ENCODE measurements at regions not wholly inside any gene's neighbourhood (a gene's known extent, or its start where the extent isn't known, plus 50 kb on each side); places are given as distances from the start of the nearest gene placed in this dataset.

DNA sequence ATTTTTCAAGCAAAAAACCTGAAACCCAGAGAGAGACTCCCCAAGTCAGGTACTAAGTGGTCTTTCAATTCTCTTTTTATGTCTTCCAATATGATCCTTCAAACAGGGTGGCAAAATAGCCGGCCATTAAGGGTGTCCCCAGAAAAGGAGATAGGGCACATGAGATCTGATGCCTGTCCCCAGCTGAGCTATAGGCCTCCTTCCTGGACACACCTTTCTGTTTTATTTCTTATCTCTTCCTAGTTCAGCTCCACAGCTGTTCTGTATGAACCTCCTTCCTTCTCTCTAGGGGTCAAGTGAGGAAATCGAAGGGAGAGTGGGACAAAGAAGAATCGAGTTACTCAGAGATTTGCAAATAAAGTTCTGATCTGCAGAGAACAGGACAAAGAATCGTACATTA is 112.4 kb upstream of the ATP1A1 start:
- no peak for TF ChIP-seq Cebpa-rat (IDR thresholded peaks at IDR 0.05)

DNA sequence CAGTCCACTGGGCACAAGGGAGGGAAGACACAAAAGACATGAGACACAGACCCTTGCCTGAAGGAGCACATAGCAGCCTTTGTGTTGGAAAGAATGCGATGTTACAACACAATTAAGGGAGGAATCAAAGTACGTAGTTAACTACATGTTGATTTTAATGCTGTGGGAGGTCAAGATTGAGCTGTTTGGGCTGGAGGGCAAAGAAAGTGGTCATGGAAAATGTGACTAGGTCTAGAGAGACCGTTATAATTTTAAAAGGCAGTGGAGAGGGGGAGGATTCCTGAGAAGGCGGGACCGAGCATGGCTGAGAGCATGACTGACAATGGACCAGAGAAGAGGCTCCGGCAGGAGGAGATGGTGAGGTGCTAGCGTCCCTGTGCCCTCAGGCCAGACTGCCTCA is 111.8 kb upstream of the ATP1A1 start:
- H3K4me3 ChIP-seq = no peak overlapping the region
- no peaks in the 10 kb centered on the region for H4K20me1 ChIP-seq
- H3K36me3 ChIP-seq = no peaks in the 10 kb centered on the region
- H3K4me2 ChIP-seq = no peak overlapping the region
- no peak overlapping the region for H3K9ac ChIP-seq
- H3K4me1 ChIP-seq = no peaks in the 10 kb centered on the region
- no peaks in the 10 kb centered on the region for H3K27me3 ChIP-seq
- no peak overlapping the region for H3K27ac ChIP-seq
- TF ChIP-seq Cebpa-rat (IDR thresholded peaks at IDR 0.05) = no peak
- H3K9me3 ChIP-seq = no peaks in the 10 kb centered on the region

More for the DNA sequence above, 112.4 kb upstream of the ATP1A1 start:
- Histone ChIP-seq H3K27me3 (no peaks in the 10 kb centered on the region), H3K4me2 (no peak overlapping the region), H4K20me1 (no peaks in the 10 kb centered on the region), H3K27ac (no peak overlapping the region), H3K36me3 (no peaks in the 10 kb centered on the region), H3K4me3 (no peak overlapping the region), H3K4me1 (no peaks in the 10 kb centered on the region), H3K9me3 (no peaks in the 10 kb centered on the region), H3K9ac (no peak overlapping the region)

DNA sequence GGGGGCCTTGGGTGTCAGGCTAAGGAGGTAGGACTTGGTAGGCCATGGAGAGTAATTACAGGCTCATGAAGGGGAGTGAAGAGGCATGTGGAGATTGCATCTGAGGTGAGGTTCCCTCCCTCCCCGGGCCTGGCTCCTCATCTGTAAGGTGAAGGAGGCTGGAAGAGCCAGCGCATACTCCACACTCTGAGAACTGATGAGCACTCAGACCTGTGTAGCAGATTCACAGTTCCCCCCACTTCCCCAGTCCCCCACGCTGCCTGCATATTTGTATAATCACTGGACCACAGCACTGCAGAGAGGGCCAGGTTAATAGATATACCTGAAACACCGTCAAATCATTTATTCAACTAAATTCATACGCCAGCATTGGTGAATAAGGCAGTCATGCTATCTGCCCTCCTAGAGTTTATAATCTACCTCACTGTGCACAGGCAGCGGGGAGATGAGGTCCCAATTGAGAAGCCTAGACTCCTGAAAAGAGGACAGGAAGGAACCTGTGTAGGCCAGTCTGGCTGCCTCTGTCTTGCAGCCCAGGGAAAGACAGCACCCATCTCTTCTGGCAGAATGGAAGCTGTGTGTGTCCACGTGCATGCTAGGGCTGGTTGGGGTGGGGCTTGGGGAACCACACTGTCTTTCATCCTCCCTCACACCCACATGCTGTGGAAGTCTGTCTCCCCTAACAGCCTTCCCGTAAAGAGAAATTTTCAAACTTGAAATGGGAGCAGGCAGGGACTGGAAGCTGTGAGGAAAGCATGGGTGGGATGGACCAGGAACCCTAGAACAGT is 110.6 kb upstream of the ATP1A1 start:
- Histone ChIP-seq H3K27ac (no peak overlapping the region), H3K9me3 (no peaks in the 10 kb centered on the region), H4K20me1 (no peaks in the 10 kb centered on the region), H3K27me3 (no peaks in the 10 kb centered on the region), H3K9ac (no peak overlapping the region), H3K36me3 (no peaks in the 10 kb centered on the region), H3K4me1 (no peaks in the 10 kb centered on the region), H3K4me2 (no peak overlapping the region), H3K4me3 (no peak overlapping the region)
- TF ChIP-seq Cebpa-rat (IDR thresholded peaks at IDR 0.05) = no peak

DNA sequence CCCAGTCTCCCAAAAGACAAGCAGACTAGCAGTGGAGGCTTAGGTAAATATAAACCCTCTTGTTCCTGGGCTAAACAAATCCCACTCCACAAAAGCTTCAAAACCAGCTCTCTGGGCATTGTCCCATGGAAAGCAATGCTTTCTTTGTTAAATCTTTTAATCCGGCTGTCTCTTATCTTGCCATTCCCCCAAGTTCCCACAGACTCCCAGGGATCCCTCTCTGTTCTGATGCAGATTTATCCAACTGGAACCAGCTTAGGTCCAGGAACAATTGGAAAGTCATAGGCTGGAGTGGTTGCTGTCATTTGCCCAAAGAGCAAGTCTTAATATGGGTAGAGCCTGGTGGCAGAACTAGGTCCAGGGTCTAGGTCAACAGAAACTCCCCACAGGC is 110.1 kb upstream of the ATP1A1 start:
- Histone ChIP-seq H3K36me3 (no peaks in the 10 kb centered on the region), H3K27ac (no peak overlapping the region), H3K4me2 (no peak overlapping the region), H3K4me1 (no peaks in the 10 kb centered on the region), H3K9me3 (no peaks in the 10 kb centered on the region), H3K27me3 (no peaks in the 10 kb centered on the region; the same call in 1 of the 2 replicates), H3K4me3 (no peak overlapping the region), H3K9ac (no peak overlapping the region), H4K20me1 (no peaks in the 10 kb centered on the region)
- no peak for TF ChIP-seq Cebpa-rat (IDR thresholded peaks at IDR 0.05)

DNA sequence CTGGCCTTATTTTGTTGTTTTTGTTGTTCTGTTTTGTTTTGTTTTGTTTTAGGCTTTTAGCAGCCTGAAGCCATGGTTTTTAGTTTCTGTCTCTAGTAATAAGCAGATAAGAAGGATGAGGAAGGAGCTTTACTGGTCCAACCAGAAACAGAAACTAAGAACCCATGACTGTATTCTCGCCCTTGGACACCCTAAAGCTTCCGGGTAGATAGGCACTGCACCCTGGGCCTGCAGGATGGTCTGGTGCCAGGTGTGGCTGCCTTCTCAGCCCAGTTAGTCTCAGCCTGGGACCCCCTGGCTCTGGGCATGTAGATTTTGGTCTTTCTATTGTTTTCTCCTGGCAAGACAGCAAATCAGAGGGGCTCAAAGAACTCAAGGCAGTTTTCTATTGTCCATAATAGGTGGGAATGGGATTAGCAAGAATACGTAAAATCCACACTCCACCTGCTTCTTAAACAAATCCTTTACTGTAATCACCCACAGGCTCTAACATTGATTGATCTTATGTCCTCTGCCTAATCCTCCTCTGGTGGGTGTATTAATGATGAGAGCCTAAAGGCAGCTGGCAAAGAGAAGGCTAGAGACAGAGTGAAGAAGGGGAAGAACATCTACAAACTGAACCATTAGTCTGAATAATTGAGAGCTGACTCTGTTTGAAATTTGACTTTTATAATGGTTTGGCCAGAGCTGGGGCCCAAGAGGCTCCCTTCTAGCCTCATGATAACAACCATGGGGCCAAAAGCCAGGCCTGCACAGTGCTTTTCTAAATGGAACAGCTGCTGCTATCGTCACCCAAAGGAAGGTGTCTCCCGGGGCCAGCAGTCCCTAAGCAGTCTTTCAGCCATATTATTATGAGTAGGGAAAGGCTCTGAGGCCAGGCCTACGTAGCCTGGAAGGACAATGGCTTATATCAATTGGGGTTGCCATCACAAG is 106.8 kb upstream of the ATP1A1 start:
- Histone ChIP-seq H3K27ac (no peak overlapping the region), H4K20me1 (no peaks in the 10 kb centered on the region), H3K36me3 (no peaks in the 10 kb centered on the region), H3K9ac (no peak overlapping the region), H3K4me2 (no peak overlapping the region), H3K4me1 (no peaks in the 10 kb centered on the region), H3K9me3 (no peaks in the 10 kb centered on the region), H3K4me3 (no peak overlapping the region), H3K27me3 (no peaks in the 10 kb centered on the region; the same call in 1 of the 2 replicates)
- TF ChIP-seq Cebpa-rat (IDR thresholded peaks at IDR 0.05) = no peak

DNA sequence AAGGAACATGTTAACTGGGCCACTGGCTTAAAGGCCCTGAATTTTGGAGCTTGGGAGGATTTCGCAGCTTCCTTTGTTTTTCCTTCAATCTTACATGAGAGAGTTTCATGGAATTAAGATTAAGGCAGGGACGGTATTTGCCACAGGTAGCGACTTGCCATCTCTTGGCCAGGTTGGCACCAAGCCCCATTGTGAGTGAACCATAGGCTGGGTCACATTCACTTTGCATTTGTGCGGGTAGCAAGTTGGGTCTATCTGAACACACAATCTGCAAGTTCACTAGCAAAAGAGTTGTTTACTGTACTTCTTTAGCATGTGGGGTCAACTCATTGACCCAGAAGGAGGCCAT is 106.2 kb upstream of the ATP1A1 start:
- H4K20me1 ChIP-seq = no peaks in the 10 kb centered on the region
- no peaks in the 10 kb centered on the region for H3K4me1 ChIP-seq
- H3K4me3 ChIP-seq = no peak overlapping the region
- no peak for TF ChIP-seq Cebpa-rat (IDR thresholded peaks at IDR 0.05)
- H3K9ac ChIP-seq = no peak overlapping the region
- H3K27ac ChIP-seq = no peak overlapping the region
- H3K36me3 ChIP-seq = no peaks in the 10 kb centered on the region
- no peaks in the 10 kb centered on the region for H3K9me3 ChIP-seq
- H3K4me2 ChIP-seq = no peak overlapping the region
- H3K27me3 ChIP-seq = no peaks in the 10 kb centered on the region; the same call in 1 of the 2 replicates

DNA sequence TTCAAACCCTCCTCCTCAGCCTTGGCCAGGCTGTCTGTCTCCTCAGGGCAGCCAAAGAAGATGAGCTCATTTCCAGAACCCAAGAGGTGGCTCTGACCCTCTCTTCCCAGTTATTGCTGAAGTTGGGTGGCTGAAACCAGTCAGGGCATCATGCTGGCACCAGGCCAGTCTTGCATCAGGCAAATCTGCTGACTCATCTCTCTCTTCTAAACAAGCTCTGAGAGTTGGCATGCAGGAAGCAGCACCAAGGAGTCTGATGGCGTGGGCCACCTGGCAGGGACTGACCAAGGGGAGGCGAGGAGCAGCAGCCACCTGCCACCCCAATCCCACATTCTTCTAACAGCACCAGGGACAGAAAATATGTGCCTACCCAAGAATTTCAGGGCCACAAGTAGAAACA is 104.8 kb upstream of the ATP1A1 start:
- no peak overlapping the region for H3K4me3 ChIP-seq
- H3K4me2 ChIP-seq = no peak overlapping the region
- no peaks in the 10 kb centered on the region for H3K36me3 ChIP-seq
- H3K27ac ChIP-seq = no peak overlapping the region
- TF ChIP-seq Cebpa-rat (IDR thresholded peaks at IDR 0.05) = no peak
- no peaks in the 10 kb centered on the region for H4K20me1 ChIP-seq
- H3K27me3 ChIP-seq = no peaks in the 10 kb centered on the region; the same call in 1 of the 2 replicates
- H3K9me3 ChIP-seq = no peaks in the 10 kb centered on the region
- H3K9ac ChIP-seq = no peak overlapping the region
- H3K4me1 ChIP-seq = peaks cover 3% of the 10 kb centered on the region; the same call in 1 of the 2 replicates

DNA sequence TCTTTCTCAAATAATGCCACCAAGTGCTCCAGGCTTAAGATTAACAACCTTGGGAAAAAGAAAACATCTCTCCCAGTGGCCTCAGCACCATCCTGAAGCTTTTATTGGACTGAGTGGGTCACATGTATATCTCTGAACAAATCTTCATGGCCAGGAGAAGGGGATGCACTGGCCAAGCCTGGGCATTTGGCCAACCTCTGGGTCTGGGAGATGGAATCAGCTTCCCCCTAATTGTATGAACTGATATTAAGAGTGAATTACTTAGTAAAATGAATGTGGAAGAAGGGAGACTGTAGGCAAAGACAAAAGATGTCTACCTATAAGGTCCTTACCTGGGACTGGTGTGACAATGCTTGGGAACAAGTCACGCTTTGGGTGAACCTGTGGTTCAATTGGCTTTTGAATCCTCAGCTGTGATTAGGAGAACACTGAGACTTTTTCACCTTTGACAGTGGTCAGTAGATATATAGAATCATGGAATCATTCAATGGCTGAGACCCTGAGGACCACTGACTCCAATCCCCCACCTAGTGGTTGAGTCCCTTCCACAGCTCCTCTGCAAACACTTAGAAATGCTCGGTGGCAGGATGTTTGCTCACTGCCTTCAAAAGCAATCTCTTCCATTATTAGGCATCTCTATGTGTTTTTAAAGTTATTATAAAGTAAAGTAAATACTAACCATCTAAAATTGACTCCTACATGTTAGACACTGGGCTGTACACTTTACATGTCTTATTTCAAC is 102.6 kb upstream of the ATP1A1 start:
- Histone ChIP-seq H4K20me1 (no peaks in the 10 kb centered on the region), H3K4me1 (peaks cover 11% of the 10 kb centered on the region), H3K27me3 (no peaks in the 10 kb centered on the region; the same call in 1 of the 2 replicates), H3K27ac (no peak overlapping the region), H3K36me3 (no peaks in the 10 kb centered on the region), H3K4me3 (no peak overlapping the region), H3K9ac (no peak overlapping the region), H3K4me2 (no peak overlapping the region), H3K9me3 (no peaks in the 10 kb centered on the region)
- no peak for TF ChIP-seq Cebpa-rat (IDR thresholded peaks at IDR 0.05)

DNA sequence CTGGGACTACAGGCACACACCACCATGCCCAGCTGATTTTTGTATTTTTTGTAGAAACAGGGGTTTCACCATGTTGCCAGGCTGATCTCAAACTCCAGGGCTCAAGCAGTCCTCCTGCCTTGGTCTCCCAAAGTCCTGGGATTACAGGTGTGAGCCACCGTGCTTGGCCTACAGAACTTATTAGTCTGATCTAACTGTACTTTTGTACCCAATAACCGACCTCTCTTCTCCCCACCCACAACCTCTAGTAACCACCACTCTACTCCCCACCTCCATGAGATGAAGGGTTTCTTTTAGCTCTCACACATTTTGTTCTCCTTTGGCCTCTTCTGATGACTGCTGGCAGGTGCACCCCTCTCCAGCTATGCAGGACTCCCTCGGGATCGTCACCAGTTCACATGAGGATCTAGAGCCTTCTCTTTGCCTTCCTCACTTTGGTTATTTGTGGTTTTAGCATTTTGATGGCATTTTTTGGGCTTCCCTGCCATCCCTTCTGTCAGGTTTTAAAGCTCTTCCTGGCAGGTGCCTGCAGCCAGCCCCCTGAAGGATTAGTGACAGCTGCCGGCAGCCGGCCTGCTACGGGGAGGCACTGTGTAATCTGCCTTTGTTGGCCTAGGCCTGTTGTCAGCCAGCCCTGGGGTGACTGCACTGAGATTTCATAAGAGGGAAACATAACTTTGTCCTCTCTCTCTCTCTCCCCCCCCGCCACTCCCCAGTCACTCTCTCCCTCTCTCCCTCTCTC is 99.8 kb upstream of the ATP1A1 start:
- Histone ChIP-seq H4K20me1 (no peaks in the 10 kb centered on the region), H3K4me1 (peaks cover 11% of the 10 kb centered on the region), H3K27ac (no peak overlapping the region), H3K9me3 (no peaks in the 10 kb centered on the region), H3K36me3 (no peaks in the 10 kb centered on the region), H3K4me3 (no peak overlapping the region), H3K27me3 (no peaks in the 10 kb centered on the region; the same call in 1 of the 2 replicates), H3K4me2 (peak overlapping the region; percentile 43), H3K9ac (no peak overlapping the region)
- TF ChIP-seq Cebpa-rat (IDR thresholded peaks at IDR 0.05) = no peak
